DOHH2 (cell line): ENCODE measurements at regions not wholly inside any gene's neighbourhood (a gene's known extent, or its start where the extent isn't known, plus 50 kb on each side); places are given as distances from the start of the nearest gene placed in this dataset.

ENCODE experiments used
- H3F3A ChIP-seq: fragments of 200-600 bp; sonication (generic), shearing (Covaris generic); 2 replicates; pipeline ENCODE4 v1.6.0; 2016; ENCODE audit warnings: antibody characterized with exemption, mild to moderate bottlenecking; ENCODE audit not compliant: control insufficient read depth, insufficient read depth
- H3K27ac ChIP-seq: fragments of 200-600 bp; sonication (generic); 2 replicates; pipeline ENCODE4 v1.5.1; 2014; ENCODE audit warnings: low read depth, mild to moderate bottlenecking, low read length, moderate library complexity
- H3K27me3 ChIP-seq: fragments of 200-600 bp; sonication (generic); 2 replicates; pipeline ENCODE4 v1.6.1; 2014; ENCODE audit warnings: mild to moderate bottlenecking, low read length, mixed read lengths; ENCODE audit not compliant: control insufficient read depth
- H3K36me3 ChIP-seq: fragments of 200-600 bp; sonication (generic); 2 replicates; pipeline ENCODE4 v1.6.1; 2014; ENCODE audit warnings: mild to moderate bottlenecking, low read length, moderate library complexity, mixed read lengths; ENCODE audit not compliant: control insufficient read depth
- H3K4me1 ChIP-seq: fragments of 200-600 bp; sonication (generic); 2 replicates; pipeline ENCODE4 v1.6.1; 2014; ENCODE audit warnings: mild to moderate bottlenecking, low read length, mixed read lengths; ENCODE audit not compliant: control insufficient read depth
- H3K4me2 ChIP-seq: fragments of 200-600 bp; sonication (generic); 2 replicates; pipeline ENCODE4 v1.6.0; 2014; ENCODE audit warnings: mild to moderate bottlenecking, low read length, moderate library complexity
- H3K4me3 ChIP-seq: fragments of 200-600 bp; sonication (generic); 2 replicates; pipeline ENCODE4 v1.5.1; 2014; ENCODE audit warnings: mild to moderate bottlenecking, low read length, mixed read lengths
- H3K79me2 ChIP-seq: fragments of 200-600 bp; sonication (generic); 2 replicates; pipeline ENCODE4 v1.6.1; 2014; ENCODE audit warnings: mild to moderate bottlenecking, low read length, mixed read lengths; ENCODE audit not compliant: control insufficient read depth
- H3K9me2 ChIP-seq: fragments of 200-600 bp; sonication (generic); replicated peaks from 2 replicates; pipeline ENCODE4 v1.6.1; 2014; ENCODE audit warnings: mild to moderate bottlenecking, low read length, mixed read lengths; ENCODE audit not compliant: control insufficient read depth
- H3K9me3 ChIP-seq: fragments of 200-600 bp; sonication (generic); 2 replicates; pipeline ENCODE4 v1.6.1; 2014; ENCODE audit warnings: antibody characterized with exemption, low read length, mixed read lengths; ENCODE audit not compliant: control insufficient read depth, insufficient read depth
- H4K20me1 ChIP-seq: fragments of 200-600 bp; sonication (generic); 2 replicates; pipeline ENCODE4 v1.6.0; 2014; ENCODE audit warnings: low read depth, mild to moderate bottlenecking, antibody characterized with exemption, low read length, moderate library complexity; ENCODE audit not compliant: control insufficient read depth, insufficient read depth
- CTCF ChIP-seq: fragments of 200-600 bp; sonication (generic); IDR thresholded peaks from one replicate; pipeline ENCODE4 v1.5.1; 2014; ENCODE audit warnings: antibody characterized with exemption, mild to moderate bottlenecking, low read depth, low read length; ENCODE audit not compliant: poor library complexity, severe bottlenecking
- EZH2phosphoT487 ChIP-seq: fragments of 200-600 bp; sonication (generic); IDR thresholded peaks from 2 replicates; pipeline ENCODE4 v1.6.1; 2017; ENCODE audit warnings: borderline replicate concordance, mild to moderate bottlenecking, antibody characterized with exemption, low read length, moderate library complexity, mixed read lengths

- peak overlapping the region; percentile 40 for H3K27ac ChIP-seq
- peaks cover 2% of the 10 kb centered on the region; the same call in 1 of the 2 replicates for H3K27me3 ChIP-seq
- no peaks in the 10 kb centered on the region for H4K20me1 ChIP-seq
- H3K36me3 ChIP-seq: no peaks in the 10 kb centered on the region
- H3K9me3 ChIP-seq: no peaks in the 10 kb centered on the region
- H3K4me1 ChIP-seq: peaks cover 31% of the 10 kb centered on the region
- H3K9me2 ChIP-seq: no peaks in the 10 kb centered on the region
- no peaks in the 10 kb centered on the region for H3K79me2 ChIP-seq
- H3F3A ChIP-seq: no peaks in the 10 kb centered on the region
- H3K4me2 ChIP-seq: peak overlapping the region; percentile 72
- TF ChIP-seq EZH2phosphoT487 (no peak), CTCF (no peak)
- peak overlapping the region; percentile 57 for H3K4me3 ChIP-seq
Measured at GRCh38 chr1:200337410-200337809, 72.4 kb downstream of the ZNF281 start.

GRCh38 chr1:200336901-200337391 lies 72.9 kb downstream of the ZNF281 start:
- no peaks in the 10 kb centered on the region for H3F3A ChIP-seq
- H3K79me2 ChIP-seq: no peaks in the 10 kb centered on the region
- no peaks in the 10 kb centered on the region for H4K20me1 ChIP-seq
- peaks cover 2% of the 10 kb centered on the region; the same call in 1 of the 2 replicates for H3K27me3 ChIP-seq
- no peaks in the 10 kb centered on the region for H3K9me3 ChIP-seq
- H3K4me3 ChIP-seq: peak overlapping the region; percentile 57
- H3K4me1 ChIP-seq: peaks cover 31% of the 10 kb centered on the region
- no peaks in the 10 kb centered on the region for H3K36me3 ChIP-seq
- TF ChIP-seq EZH2phosphoT487: no peak
- TF ChIP-seq CTCF: no peak
- H3K27ac ChIP-seq: 0 out of 2 replicates have a peak overlapping the region, but pooled peaks have one; percentile 40
- peak overlapping the region; percentile 72 for H3K4me2 ChIP-seq
- H3K9me2 ChIP-seq: no peaks in the 10 kb centered on the region

- Histone ChIP-seq H4K20me1 (no peaks in the 10 kb centered on the region), H3K27ac (no peak overlapping the region), H3K27me3 (peaks cover 2% of the 10 kb centered on the region; the same call in 1 of the 2 replicates), H3K4me1 (peaks cover 31% of the 10 kb centered on the region), H3F3A (no peaks in the 10 kb centered on the region), H3K4me3 (no peak overlapping the region), H3K9me2 (no peaks in the 10 kb centered on the region), H3K4me2 (peak overlapping the region; percentile 72; the same call in 1 of the 2 replicates), H3K36me3 (no peaks in the 10 kb centered on the region), H3K79me2 (no peaks in the 10 kb centered on the region), H3K9me3 (no peaks in the 10 kb centered on the region)
- no peak for TF ChIP-seq CTCF
- TF ChIP-seq EZH2phosphoT487: no peak
Measured at GRCh38 chr1:200336101-200336845, 73.6 kb downstream of the ZNF281 start.
